ENCODE measurements at regions not wholly inside any gene's neighbourhood (a gene's known extent, or its start where the extent isn't known, plus 50 kb on each side); places are given as distances from the start of the nearest gene placed in this dataset.
"Not testable (repeated sequence)": the region's sequence is repeated elsewhere in the genome, so short reads cannot be mapped to it uniquely, and the experiment has no call there.

GRCh38 chr13:88436974-88437373 lies 765.8 kb downstream of the SLITRK5 start:
- no peak for DNase-seq

GRCh38 chr13:88450515-88450914 lies 779.3 kb downstream of the SLITRK5 start:
- DNase-seq = no peak

DNA sequence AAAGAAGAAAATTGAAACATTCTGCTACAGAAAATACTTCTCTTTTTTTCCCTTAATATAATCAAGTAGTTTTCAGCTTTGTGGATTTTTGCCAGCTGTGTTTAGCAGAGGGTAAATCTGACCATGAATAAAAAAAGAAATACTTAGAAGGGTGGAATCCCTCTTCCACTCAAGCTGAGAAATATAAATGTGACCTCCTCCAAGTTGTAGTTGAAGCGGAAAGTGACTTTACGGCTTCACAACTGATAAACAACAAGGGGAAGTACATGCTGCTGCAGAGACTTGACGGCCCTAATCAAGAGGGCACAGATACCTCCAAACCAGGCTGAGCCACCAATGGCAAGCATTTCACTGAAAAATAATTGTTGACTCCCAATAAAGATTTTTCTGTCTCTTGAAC lies 785.0 kb downstream of the SLITRK5 start:
- DNase-seq = no peak

- DNase-seq = no peak
Measured at GRCh38 chr13:88459331-88459730, 788.2 kb downstream of the SLITRK5 start.

- no peak for DNase-seq
Measured at GRCh38 chr13:88461272-88462009, 790.3 kb downstream of the SLITRK5 start.

GRCh38 chr13:88464851-88465250 lies 793.7 kb downstream of the SLITRK5 start:
- no peak for DNase-seq

DNA sequence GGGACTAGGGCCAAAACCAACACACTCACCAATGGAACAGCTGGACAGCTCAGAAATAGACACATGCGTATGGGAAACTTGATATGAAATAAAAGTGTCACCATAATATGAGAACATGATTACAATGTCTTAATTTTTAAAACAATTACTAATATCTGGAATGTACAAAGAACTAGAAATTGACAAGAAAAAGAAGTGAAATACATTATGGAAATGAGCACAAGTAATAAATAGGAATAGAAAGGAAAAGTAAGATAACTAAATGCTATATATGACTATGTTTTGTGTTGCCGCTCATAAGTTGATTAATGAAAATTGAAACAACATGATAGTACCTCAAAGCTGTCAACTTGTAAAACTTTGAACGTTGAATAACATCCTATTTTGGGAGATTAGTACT lies 801.1 kb downstream of the SLITRK5 start:
- DNase-seq = no peak

- DNase-seq = no peak
Measured at GRCh38 chr13:88483202-88483601, 812.0 kb downstream of the SLITRK5 start.

- no peak for DNase-seq
Measured at GRCh38 chr13:88507909-88508308, 836.7 kb downstream of the SLITRK5 start.

DNA sequence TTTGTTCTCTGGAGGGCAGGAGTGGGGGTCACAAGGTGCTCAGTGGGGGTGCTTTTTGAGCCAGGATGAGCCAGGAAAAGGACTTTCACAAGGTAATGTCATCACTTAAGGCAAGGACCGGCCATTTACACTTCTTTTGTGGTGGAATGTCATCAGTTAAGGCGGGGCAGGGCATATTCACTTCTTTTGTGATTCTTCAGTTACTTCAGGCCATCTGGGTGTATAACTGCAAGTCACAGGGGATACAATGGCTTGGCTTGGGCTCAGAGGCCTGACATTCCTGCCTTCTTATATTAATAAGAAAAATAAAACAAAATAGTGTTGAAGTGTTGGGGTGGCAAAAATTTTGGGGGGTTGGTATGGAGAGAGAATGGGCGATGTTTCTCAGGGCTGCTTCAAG lies 841.8 kb downstream of the SLITRK5 start:
- DNase-seq = not testable (repeated sequence)

DNA sequence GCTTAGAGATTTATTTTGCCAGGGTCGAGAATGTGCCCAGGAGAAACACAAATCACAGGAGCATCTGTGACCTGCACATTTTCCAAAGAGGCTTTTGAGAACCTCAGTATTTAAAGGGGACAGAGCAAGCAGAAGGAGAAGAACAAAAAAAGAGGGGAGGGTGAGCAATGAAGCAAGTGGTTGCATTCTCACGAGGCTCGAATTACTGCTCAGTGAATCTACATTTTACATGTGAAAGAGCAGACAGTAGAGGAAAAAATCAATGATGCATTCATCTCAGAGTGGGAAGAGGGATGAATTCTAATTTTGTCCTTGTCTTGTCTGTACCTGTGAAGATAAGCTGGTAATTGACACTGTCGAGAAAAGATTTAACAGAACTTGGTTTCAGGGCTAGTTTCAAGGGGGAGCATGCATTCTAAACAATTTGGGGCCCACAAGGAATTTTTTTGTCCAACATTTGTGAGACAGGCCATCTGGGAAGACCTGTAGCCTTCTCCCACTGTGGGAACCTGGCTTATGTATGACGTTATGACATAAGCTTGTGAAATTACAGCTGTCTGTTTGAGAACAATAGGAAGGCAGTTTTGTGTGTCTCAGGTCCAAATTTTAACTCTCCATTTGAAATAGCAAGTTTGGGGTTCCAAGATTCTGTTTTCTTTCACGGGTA lies 855.1 kb downstream of the SLITRK5 start:
- no peak for DNase-seq

GRCh38 chr13:88526853-88527215 lies 855.7 kb downstream of the SLITRK5 start:
- no peak for DNase-seq

DNA sequence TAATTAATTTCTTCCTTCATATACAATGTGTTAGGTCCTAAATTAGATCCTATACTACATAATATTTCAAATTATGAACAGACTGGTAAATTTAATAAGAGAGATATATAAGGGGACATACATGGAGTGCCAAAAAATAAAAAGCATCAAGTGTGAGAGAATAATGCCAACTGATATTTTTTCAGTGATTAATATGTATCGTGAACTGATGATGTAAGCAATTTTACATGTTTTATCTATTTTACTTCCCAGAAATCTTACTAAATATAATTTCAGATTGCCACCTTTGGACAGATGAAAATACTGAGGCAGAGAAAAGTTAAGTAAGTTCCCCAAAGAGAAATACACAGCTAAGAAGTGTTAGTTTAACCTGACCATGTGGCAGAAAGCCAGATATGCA lies 870.8 kb downstream of the SLITRK5 start:
- DNase-seq = no peak

- no peak for DNase-seq
Measured at GRCh38 chr13:88544836-88545235, 873.7 kb downstream of the SLITRK5 start.

DNA sequence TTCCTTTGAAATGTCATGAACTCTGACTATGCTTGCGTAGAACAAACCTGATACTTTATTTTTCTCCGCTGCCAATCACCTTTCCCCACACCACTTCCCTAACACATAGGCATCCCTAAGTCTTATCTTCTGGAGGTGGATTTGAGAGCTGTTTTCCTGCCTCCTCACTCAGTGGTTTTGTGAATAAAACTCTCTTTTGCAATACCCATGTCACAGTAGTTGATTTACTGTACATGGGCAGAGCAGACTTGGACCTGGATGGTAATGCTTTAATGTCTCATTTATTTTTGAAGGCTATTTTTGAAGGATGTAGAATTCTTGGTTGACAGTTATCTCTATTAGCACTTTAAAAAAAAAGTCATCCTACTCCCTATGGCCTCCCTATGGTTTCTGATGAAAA lies 881.8 kb downstream of the SLITRK5 start:
- DNase-seq = no peak

DNA sequence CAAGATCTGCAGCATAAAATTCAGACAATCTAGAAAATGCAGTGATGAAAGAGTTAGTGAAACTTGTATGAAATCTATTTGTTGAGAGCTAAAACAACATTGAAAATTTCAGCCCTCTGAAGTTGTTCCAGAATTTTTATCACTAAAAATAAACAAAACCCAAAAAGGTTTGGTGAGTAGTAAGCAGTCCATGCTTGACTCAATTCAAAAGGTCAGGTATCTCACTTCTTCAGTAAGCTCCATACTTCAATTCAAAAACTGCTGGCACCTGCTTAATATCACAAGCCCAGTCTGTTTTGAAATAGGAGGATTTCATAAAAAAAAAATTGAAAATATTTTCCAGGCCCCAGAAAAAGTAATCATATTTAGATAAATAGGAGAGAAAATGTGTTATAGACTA lies 894.4 kb downstream of the SLITRK5 start:
- DNase-seq = no peak

DNA sequence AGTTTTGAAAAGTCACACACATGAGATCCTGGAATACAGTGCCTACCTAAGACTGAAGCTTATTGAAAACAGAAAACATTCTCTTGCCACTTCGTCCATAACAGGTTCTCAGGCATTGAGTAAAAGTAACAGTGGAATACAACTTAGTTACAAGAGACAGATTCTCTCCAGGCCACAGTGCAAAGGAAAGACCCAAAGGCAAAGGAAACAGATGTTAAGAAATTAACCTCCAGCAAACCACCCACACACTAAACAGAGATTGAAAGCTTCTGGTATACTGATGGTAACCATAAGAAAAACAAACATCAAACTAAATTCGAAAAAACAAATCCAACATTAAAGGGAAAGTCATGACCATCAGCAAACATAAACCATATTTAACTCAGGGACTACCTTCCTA lies 914.7 kb downstream of the SLITRK5 start:
- DNase-seq = no peak

DNA sequence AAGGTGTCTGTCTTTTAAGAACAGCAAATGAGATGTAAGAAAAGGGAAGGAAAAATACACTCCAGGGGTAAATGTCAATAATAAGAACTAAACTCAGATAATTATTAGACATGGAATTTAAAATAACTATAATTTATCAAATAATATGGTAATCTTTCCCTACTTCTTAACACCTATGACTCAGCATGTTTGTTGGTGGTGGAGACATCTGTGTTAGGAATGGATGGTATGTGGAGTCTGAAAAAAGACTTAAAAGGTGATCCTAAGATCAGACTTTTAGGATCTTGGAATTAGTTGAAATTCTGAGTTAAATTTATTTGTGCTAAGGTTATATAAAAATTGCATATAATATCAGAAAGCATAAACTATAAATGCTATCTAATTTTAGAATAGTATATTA lies 915.1 kb downstream of the SLITRK5 start:
- DNase-seq = no peak

DNA sequence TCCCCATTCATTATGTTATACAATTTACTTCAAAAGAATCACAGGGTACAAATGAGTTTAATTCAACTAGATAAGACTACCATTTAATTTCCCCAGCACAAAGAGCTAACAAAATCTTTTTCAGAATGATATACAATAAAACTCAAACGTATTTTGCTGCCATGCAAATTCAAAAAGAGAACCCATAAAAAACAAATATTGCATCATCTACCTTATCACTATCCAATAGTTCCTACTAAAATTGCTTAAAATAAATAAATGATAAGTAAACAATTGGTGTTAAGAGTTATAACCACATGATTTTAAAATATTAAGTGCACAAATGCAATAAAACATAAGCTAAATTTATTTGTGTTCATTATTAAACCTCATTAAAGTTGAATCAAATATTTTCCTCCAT lies 919.4 kb downstream of the SLITRK5 start:
- DNase-seq = no peak

- DNase-seq = no peak
Measured at GRCh38 chr13:88592105-88592504, 920.9 kb downstream of the SLITRK5 start.

GRCh38 chr13:88601949-88602348 lies 930.8 kb downstream of the SLITRK5 start:
- DNase-seq = no peak

DNA sequence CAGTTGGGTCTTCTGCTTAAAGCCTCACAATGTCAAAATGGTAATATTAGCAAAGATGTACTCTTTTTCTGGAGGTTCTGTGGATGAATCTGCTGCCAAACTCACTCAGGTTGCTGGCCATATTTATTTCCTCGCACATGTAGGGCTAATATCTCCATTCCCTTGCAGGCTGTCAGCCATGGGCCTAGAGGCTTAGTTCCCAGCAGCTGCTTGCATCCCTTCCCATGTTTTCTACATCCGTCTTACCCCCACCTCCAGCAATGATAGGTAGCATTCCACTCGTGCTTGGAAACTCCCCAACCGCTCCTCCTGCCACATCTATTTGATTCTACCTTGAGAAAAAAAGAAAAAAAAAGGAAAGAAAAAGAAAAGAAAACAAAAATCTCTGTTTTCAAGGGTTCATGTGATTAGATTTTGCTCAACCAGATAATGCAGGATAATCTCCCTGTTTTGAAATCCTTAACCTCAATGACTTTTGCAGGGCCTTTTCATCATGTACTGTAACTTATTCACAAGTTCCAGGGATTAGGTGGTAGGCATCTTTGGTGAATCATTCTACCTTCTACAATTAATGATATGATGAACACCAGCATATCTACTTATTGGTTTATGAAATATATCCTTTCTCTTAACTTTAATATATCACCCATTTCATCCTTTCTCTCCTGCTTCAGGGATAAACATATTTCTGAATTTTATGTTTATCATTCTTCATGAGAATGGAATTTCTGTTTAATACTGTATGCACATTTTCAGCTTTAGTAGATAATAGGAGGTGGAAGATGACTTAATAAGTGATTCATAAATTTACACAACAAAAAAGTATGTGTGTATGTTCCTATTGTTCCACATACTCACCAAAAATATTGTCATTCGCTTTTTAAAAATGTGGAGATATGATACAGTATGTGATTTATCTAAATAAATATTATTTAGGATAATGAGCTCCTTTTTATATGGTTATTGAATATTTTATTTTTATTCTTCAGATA lies 931.9 kb downstream of the SLITRK5 start:
- no peak for DNase-seq

GRCh38 chr13:88617176-88617575 lies 946.0 kb downstream of the SLITRK5 start:
- DNase-seq = no peak

Measured in GF-D8 (cell line).